Spinal cord (tissue), 9 donors: ENCODE measurements at regions not wholly inside any gene's neighbourhood (a gene's known extent, or its start where the extent isn't known, plus 50 kb on each side); places are given as distances from the start of the nearest gene placed in this dataset.
"Not testable (repeated sequence)": the region's sequence is repeated elsewhere in the genome, so short reads cannot be mapped to it uniquely, and the experiment has no call there.

Source experiments
- DNase-seq, 6 donors: peaks; one replicate each; pipeline versions ENCODE4 v3.0.0 to v3.0.0-alpha.2; 2013 to 2015; ENCODE audit warnings: low spot score in 6 of 6, low read depth in 4 of 6
- H3K27ac ChIP-seq: one replicate; pipeline ENCODE4 v1.5.1; 2013; ENCODE audit warnings: low read depth, low read length, control low read depth
- H3K27me3 ChIP-seq: one replicate; pipeline ENCODE4 v1.6.1; 2013; ENCODE audit warnings: low read length; ENCODE audit not compliant: control insufficient read depth, insufficient read depth
- H3K36me3 ChIP-seq: one replicate; pipeline ENCODE4 v1.6.1; 2013; ENCODE audit warnings: low read length; ENCODE audit not compliant: control insufficient read depth, insufficient read depth
- H3K4me1 ChIP-seq: one replicate; pipeline ENCODE4 v1.6.1; 2013; ENCODE audit warnings: low read length; ENCODE audit not compliant: control insufficient read depth, insufficient read depth
- H3K4me3 ChIP-seq: one replicate; pipeline ENCODE4 v1.5.1; 2013; ENCODE audit warnings: low read depth, low read length, control low read depth
- H3K9me3 ChIP-seq: one replicate; pipeline ENCODE4 v1.6.1; 2013; ENCODE audit warnings: low read length; ENCODE audit not compliant: control insufficient read depth, insufficient read depth
- WGBS: methylation state at CpG from one replicate; pipeline ENCODE4 v1.1.5; 2013; ENCODE audit warnings: missing lambda C conversion rate; ENCODE audit not compliant: insufficient coverage; 5-methylcytosine and 5-hydroxymethylcytosine counted together
- donor health status: healthy.

GRCh38 chrX:65451663-65452062, 82.9 kb downstream of the LAS1L start:
- WGBS = 50% methylated on average over 1 of the region's 2 CpGs
- H3K36me3 ChIP-seq = no peaks in the 10 kb centered on the region
- no peaks in the 10 kb centered on the region for H3K4me1 ChIP-seq
- no peak overlapping the region for H3K27ac ChIP-seq
- H3K27me3 ChIP-seq = no peaks in the 10 kb centered on the region
- H3K9me3 ChIP-seq = no peaks in the 10 kb centered on the region
- no peak overlapping the region for H3K4me3 ChIP-seq
- no peak for DNase-seq

GRCh38 chrX:65420154-65420553, 114.4 kb downstream of the LAS1L start:
- no peak overlapping the region for H3K4me3 ChIP-seq
- DNase-seq = no peak
- no peaks in the 10 kb centered on the region for H3K4me1 ChIP-seq
- no peaks in the 10 kb centered on the region for H3K36me3 ChIP-seq
- no peak overlapping the region for H3K27ac ChIP-seq
- peaks cover 2% of the 10 kb centered on the region for H3K9me3 ChIP-seq
- 86% methylated on average over 2 of the region's 2 CpGs for WGBS
- H3K27me3 ChIP-seq = no peaks in the 10 kb centered on the region

GRCh38 chrX:65407662-65408061, 126.9 kb downstream of the LAS1L start:
- 22% methylated on average over 48 of the region's 48 CpGs for WGBS
- not testable (repeated sequence) for H3K4me1 ChIP-seq, H3K27me3 ChIP-seq, DNase-seq, H3K4me3 ChIP-seq, H3K9me3 ChIP-seq, H3K27ac ChIP-seq, H3K36me3 ChIP-seq

GRCh38 chrX:65407157-65407626, 127.4 kb downstream of the LAS1L start:
- Histone ChIP-seq H3K4me3 (no peak overlapping the region), H3K36me3 (no peaks in the 10 kb centered on the region), H3K27me3 (no peaks in the 10 kb centered on the region), H3K4me1 (no peaks in the 10 kb centered on the region), H3K9me3 (no peaks in the 10 kb centered on the region), H3K27ac (no peak overlapping the region)
- DNase-seq = peak in 1 of 6 donors; percentile 4
- 13% methylated on average over 56 of the region's 63 CpGs for WGBS

GRCh38 chrX:65406532-65406931, 128.1 kb downstream of the LAS1L start:
- DNase-seq = peak in 2 of 6 donors; percentile 1
- WGBS = 22% methylated on average over 48 of the region's 52 CpGs
- Histone ChIP-seq H3K27me3 (no peaks in the 10 kb centered on the region), H3K4me1 (no peaks in the 10 kb centered on the region), H3K9me3 (no peaks in the 10 kb centered on the region), H3K36me3 (no peaks in the 10 kb centered on the region), H3K27ac (no peak overlapping the region), H3K4me3 (no peak overlapping the region)

GRCh38 chrX:65392284-65392683, 142.3 kb downstream of the LAS1L start:
- H3K27ac ChIP-seq = no peak overlapping the region
- H3K36me3 ChIP-seq = peaks cover 3% of the 10 kb centered on the region
- H3K9me3 ChIP-seq = peaks cover 4% of the 10 kb centered on the region
- no peaks in the 10 kb centered on the region for H3K27me3 ChIP-seq
- WGBS = 94% methylated on average over 20 of the region's 21 CpGs
- H3K4me3 ChIP-seq = no peak overlapping the region
- no peak for DNase-seq
- H3K4me1 ChIP-seq = no peaks in the 10 kb centered on the region

GRCh38 chrX:65389120-65389519, 145.5 kb downstream of the LAS1L start:
- H3K9me3 ChIP-seq, H3K4me1 ChIP-seq, DNase-seq, H3K27ac ChIP-seq, H3K4me3 ChIP-seq, H3K36me3 ChIP-seq, H3K27me3 ChIP-seq: not testable (repeated sequence)
- 79% methylated on average over 8 of the region's 8 CpGs for WGBS
